ENCODE measurements at regions not wholly inside any gene's neighbourhood (a gene's known extent, or its start where the extent isn't known, plus 50 kb on each side); places are given as distances from the start of the nearest gene placed in this dataset.

DNA sequence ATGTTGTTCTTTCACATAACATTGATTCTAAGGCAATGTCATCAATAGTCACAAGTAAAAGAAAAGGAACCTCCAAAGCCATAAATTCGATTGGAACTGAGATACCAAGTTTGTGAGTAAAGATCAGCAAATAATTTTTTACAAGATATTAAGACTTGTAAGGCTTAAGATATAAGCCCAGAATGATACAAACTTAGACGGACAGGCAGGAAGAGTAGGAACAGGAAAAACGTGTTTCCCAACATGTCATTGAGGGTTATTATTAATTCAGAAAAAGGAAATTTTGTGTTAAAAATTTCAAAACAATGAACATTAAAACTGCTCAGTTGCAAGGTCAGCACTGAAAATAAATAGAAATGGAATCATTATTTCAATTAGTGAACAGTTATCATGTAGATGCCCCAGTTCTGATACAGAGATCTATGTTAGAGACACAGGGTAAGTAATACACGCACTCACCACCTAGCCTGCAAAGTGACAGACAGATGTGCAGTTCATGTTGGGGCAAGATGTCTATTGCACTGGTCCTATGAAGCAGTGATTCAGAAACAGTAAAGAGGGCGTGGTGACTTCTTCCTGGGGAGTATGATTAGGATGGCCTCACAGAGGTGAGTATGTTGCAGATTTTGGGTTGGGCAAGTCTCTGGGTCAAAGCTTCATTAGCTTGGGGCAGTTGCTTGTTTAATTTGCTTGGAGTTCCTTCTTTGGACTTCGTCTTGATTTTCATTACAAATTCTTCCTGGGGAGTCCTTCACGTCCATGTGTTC is 284.4 kb downstream of the SETD4 start:
- H3K9ac ChIP-seq (ENCODE audit: low read length) = no peak overlapping the region
- H3K4me3 ChIP-seq (ENCODE audit: low read depth, low read length) = no peak overlapping the region
- no peaks in the 10 kb centered on the region for H3K9me3 ChIP-seq (ENCODE audit: control insufficient read depth, insufficient read depth, low read depth, low read length)
- no peaks in the 10 kb centered on the region for H3K36me3 ChIP-seq (ENCODE audit: control insufficient read depth, insufficient read depth, low read length)
- no peak overlapping the region for H3K27ac ChIP-seq (ENCODE audit: low read depth, low read length)
- no peaks in the 10 kb centered on the region for H3K27me3 ChIP-seq (ENCODE audit: control insufficient read depth, insufficient read depth, low read length)
- no peaks in the 10 kb centered on the region for H3K4me1 ChIP-seq (ENCODE audit: control insufficient read depth, insufficient read depth, low read length)

DNA sequence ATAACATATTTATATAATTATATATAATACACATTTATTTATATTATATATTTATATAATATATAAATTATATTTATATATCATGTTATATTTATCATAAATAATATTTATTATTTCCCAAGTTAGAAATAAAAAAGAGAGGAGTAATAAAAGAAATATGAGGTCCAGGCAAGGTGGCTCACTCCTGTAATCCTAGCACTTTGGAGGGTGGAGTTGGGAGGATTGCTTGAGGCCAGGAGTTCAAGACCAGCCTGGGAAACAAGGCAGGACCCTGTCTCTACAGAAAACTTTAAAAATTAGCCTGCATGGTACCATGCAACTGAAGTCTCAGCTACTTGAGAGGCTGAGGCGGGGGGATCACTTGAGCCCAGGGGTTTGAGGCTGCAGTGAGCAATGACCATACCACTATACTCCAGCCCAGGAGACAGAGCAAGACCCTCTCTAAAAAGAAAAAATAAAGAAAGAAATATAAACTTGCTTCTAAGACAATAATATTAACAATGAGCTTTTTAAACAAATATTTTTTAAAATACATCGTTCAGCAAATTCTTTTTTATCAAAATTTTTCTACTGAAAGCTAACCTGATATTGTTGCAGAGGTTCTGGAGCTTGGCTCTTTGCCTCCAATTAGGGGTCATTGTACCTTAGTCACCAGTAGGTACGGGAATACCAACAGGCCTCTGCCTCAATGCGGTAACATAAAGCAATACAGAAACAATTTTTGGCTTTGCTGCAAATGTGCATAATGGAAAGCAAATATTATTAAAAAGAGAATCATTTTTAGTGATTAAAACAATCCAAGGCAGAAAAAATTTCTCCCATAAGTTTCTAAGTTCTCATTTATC is 290.0 kb downstream of the SETD4 start:
- Histone ChIP-seq H3K4me1 (ENCODE audit: control insufficient read depth, insufficient read depth, low read length) (no peaks in the 10 kb centered on the region), H3K27me3 (ENCODE audit: control insufficient read depth, insufficient read depth, low read length) (no peaks in the 10 kb centered on the region), H3K4me3 (ENCODE audit: low read depth, low read length) (no peak overlapping the region), H3K36me3 (ENCODE audit: control insufficient read depth, insufficient read depth, low read length) (no peaks in the 10 kb centered on the region), H3K9me3 (ENCODE audit: control insufficient read depth, insufficient read depth, low read depth, low read length) (no peaks in the 10 kb centered on the region), H3K9ac (ENCODE audit: low read length) (no peak overlapping the region), H3K27ac (ENCODE audit: low read depth, low read length) (no peak overlapping the region)

GRCh38 chr21:35768187-35768586 is 292.1 kb downstream of the SETD4 start:
- no peaks in the 10 kb centered on the region for H3K9me3 ChIP-seq (ENCODE audit: control insufficient read depth, insufficient read depth, low read depth, low read length)
- no peaks in the 10 kb centered on the region for H3K36me3 ChIP-seq (ENCODE audit: control insufficient read depth, insufficient read depth, low read length)
- H3K27me3 ChIP-seq (ENCODE audit: control insufficient read depth, insufficient read depth, low read length) = no peaks in the 10 kb centered on the region
- no peaks in the 10 kb centered on the region for H3K4me1 ChIP-seq (ENCODE audit: control insufficient read depth, insufficient read depth, low read length)
- H3K4me3 ChIP-seq (ENCODE audit: low read depth, low read length) = no peak overlapping the region
- H3K9ac ChIP-seq (ENCODE audit: low read length) = no peak overlapping the region
- no peak overlapping the region for H3K27ac ChIP-seq (ENCODE audit: low read depth, low read length)

DNA sequence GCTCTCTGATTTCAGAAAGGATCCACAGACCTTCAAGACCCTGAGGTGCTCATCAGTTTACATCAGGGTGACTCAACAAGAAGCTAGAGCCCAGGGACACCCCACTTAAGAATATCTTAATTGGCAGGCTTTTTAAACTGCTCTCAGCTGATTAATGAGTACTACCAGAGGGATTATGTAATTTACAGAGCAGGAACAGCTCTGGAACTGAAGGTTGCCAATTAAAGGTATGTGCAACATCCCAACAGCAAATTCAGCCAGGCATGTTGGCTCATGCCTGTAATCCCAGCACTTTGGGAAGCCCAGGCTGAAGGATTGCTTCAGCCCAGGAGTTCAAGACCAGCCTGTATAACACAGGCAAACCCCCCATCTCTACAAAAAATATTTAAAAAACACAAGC is 295.7 kb downstream of the SETD4 start:
- H3K36me3 ChIP-seq (ENCODE audit: control insufficient read depth, insufficient read depth, low read length) = no peaks in the 10 kb centered on the region
- no peak overlapping the region for H3K9ac ChIP-seq (ENCODE audit: low read length)
- no peaks in the 10 kb centered on the region for H3K4me1 ChIP-seq (ENCODE audit: control insufficient read depth, insufficient read depth, low read length)
- no peaks in the 10 kb centered on the region for H3K27me3 ChIP-seq (ENCODE audit: control insufficient read depth, insufficient read depth, low read length)
- H3K27ac ChIP-seq (ENCODE audit: low read depth, low read length) = no peak overlapping the region
- H3K9me3 ChIP-seq (ENCODE audit: control insufficient read depth, insufficient read depth, low read depth, low read length) = no peaks in the 10 kb centered on the region
- H3K4me3 ChIP-seq (ENCODE audit: low read depth, low read length) = no peak overlapping the region

- Histone ChIP-seq H3K4me1 (ENCODE audit: control insufficient read depth, insufficient read depth, low read length) (no peaks in the 10 kb centered on the region), H3K27ac (ENCODE audit: low read depth, low read length) (no peak overlapping the region), H3K36me3 (ENCODE audit: control insufficient read depth, insufficient read depth, low read length) (no peaks in the 10 kb centered on the region), H3K4me3 (ENCODE audit: low read depth, low read length) (no peak overlapping the region), H3K27me3 (ENCODE audit: control insufficient read depth, insufficient read depth, low read length) (no peaks in the 10 kb centered on the region), H3K9me3 (ENCODE audit: control insufficient read depth, insufficient read depth, low read depth, low read length) (no peaks in the 10 kb centered on the region), H3K9ac (ENCODE audit: low read length) (no peak overlapping the region)
Measured at GRCh38 chr21:35764077-35764476, 296.2 kb downstream of the SETD4 start.

DNA sequence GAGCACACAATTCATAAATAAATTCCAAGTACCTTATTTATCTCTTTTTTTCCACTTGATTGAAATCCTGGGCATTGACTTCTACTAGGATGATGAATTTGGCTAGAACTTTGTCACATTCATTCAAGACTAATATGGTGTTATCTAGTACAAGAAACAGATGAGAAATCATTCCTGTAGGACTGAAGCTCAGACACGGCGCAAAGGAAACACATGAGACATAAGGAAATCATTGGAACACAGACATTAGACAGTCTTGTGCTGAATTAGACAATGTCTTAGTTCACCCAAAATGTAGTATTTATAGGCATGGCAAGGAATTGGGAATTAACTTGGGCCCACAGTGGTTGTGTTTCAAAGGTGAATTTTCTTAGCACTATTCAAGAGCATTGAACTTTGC is 305.7 kb downstream of the SETD4 start:
- no peak overlapping the region for H3K9ac ChIP-seq (ENCODE audit: low read length)
- H3K27ac ChIP-seq (ENCODE audit: low read depth, low read length) = no peak overlapping the region
- H3K4me3 ChIP-seq (ENCODE audit: low read depth, low read length) = no peak overlapping the region
- H3K36me3 ChIP-seq (ENCODE audit: control insufficient read depth, insufficient read depth, low read length) = no peaks in the 10 kb centered on the region
- H3K27me3 ChIP-seq (ENCODE audit: control insufficient read depth, insufficient read depth, low read length) = peaks cover 36% of the 10 kb centered on the region
- peaks cover 4% of the 10 kb centered on the region; the same call in 1 of the 2 replicates for H3K9me3 ChIP-seq (ENCODE audit: control insufficient read depth, insufficient read depth, low read depth, low read length)
- H3K4me1 ChIP-seq (ENCODE audit: control insufficient read depth, insufficient read depth, low read length) = peaks cover 4% of the 10 kb centered on the region; the same call in 1 of the 2 replicates

GRCh38 chr21:35753308-35753707 is 307.0 kb downstream of the SETD4 start:
- no peak overlapping the region for H3K9ac ChIP-seq (ENCODE audit: low read length)
- H3K36me3 ChIP-seq (ENCODE audit: control insufficient read depth, insufficient read depth, low read length) = no peaks in the 10 kb centered on the region
- peaks cover 4% of the 10 kb centered on the region; the same call in 1 of the 2 replicates for H3K4me1 ChIP-seq (ENCODE audit: control insufficient read depth, insufficient read depth, low read length)
- peaks cover 5% of the 10 kb centered on the region; the same call in 1 of the 2 replicates for H3K9me3 ChIP-seq (ENCODE audit: control insufficient read depth, insufficient read depth, low read depth, low read length)
- H3K4me3 ChIP-seq (ENCODE audit: low read depth, low read length) = no peak overlapping the region
- H3K27ac ChIP-seq (ENCODE audit: low read depth, low read length) = no peak overlapping the region
- peaks cover 36% of the 10 kb centered on the region for H3K27me3 ChIP-seq (ENCODE audit: control insufficient read depth, insufficient read depth, low read length)

DNA sequence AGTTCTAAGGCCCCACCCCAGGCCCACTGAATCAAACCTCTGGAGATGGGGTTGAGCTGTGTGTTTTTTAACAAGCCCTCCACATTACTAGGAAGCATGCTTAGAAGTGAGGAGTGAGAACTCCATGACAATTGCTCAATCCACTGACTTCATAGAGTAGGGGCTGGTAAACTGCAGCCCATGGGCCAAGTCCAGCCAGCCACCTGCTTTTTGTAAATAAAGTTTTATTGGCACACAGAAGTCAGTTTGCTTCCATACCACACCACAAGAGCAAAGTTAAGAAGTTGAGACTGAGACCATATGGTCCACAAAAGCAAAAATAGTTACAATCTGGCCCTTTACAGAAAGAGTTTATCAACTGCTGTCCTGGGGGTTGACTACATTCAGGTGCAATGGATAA is 309.2 kb downstream of the SETD4 start:
- no peak overlapping the region for H3K4me3 ChIP-seq (ENCODE audit: low read depth, low read length)
- H3K27me3 ChIP-seq (ENCODE audit: control insufficient read depth, insufficient read depth, low read length) = peaks cover 26% of the 10 kb centered on the region
- no peaks in the 10 kb centered on the region for H3K36me3 ChIP-seq (ENCODE audit: control insufficient read depth, insufficient read depth, low read length)
- H3K9me3 ChIP-seq (ENCODE audit: control insufficient read depth, insufficient read depth, low read depth, low read length) = peaks cover 5% of the 10 kb centered on the region; the same call in 1 of the 2 replicates
- peaks cover 4% of the 10 kb centered on the region; the same call in 1 of the 2 replicates for H3K4me1 ChIP-seq (ENCODE audit: control insufficient read depth, insufficient read depth, low read length)
- H3K9ac ChIP-seq (ENCODE audit: low read length) = no peak overlapping the region
- H3K27ac ChIP-seq (ENCODE audit: low read depth, low read length) = no peak overlapping the region

DNA sequence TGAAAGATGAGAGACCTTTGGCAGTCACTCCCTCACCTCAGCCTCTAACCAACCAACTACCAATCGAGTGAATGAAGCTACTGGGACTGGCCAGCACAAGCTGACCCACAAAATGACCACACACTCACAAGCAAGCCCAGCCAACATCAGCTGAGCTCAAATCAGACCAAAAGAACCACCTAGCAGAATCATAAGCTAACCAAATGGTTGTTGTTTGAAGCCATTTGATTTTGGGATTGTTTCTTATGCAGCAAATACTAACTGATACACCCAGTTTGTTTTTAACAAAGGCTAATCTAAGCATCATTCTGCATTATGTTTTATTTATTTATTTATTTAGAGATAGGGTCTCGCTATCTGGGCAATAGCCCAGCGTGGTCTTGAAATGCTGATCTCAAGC is 310.4 kb downstream of the SETD4 start:
- Histone ChIP-seq H3K27ac (ENCODE audit: low read depth, low read length) (no peak overlapping the region), H3K4me3 (ENCODE audit: low read depth, low read length) (no peak overlapping the region), H3K27me3 (ENCODE audit: control insufficient read depth, insufficient read depth, low read length) (peaks cover 19% of the 10 kb centered on the region; the same call in 1 of the 2 replicates), H3K9me3 (ENCODE audit: control insufficient read depth, insufficient read depth, low read depth, low read length) (peaks cover 5% of the 10 kb centered on the region; the same call in 1 of the 2 replicates), H3K9ac (ENCODE audit: low read length) (no peak overlapping the region), H3K36me3 (ENCODE audit: control insufficient read depth, insufficient read depth, low read length) (no peaks in the 10 kb centered on the region), H3K4me1 (ENCODE audit: control insufficient read depth, insufficient read depth, low read length) (peaks cover 4% of the 10 kb centered on the region; the same call in 1 of the 2 replicates)

- Histone ChIP-seq H3K4me3 (ENCODE audit: low read depth, low read length) (no peak overlapping the region), H3K27ac (ENCODE audit: low read depth, low read length) (no peak overlapping the region), H3K4me1 (ENCODE audit: control insufficient read depth, insufficient read depth, low read length) (peaks cover 4% of the 10 kb centered on the region; the same call in 1 of the 2 replicates), H3K27me3 (ENCODE audit: control insufficient read depth, insufficient read depth, low read length) (peaks cover 10% of the 10 kb centered on the region; the same call in 1 of the 2 replicates), H3K9me3 (ENCODE audit: control insufficient read depth, insufficient read depth, low read depth, low read length) (peaks cover 5% of the 10 kb centered on the region; the same call in 1 of the 2 replicates), H3K9ac (ENCODE audit: low read length) (no peak overlapping the region), H3K36me3 (ENCODE audit: control insufficient read depth, insufficient read depth, low read length) (no peaks in the 10 kb centered on the region)
Measured at GRCh38 chr21:35748678-35749314, 311.5 kb downstream of the SETD4 start.
